Fibroblast of pulmonary artery (primary cell): ENCODE measurements at regions not wholly inside any gene's neighbourhood (a gene's known extent, or its start where the extent isn't known, plus 50 kb on each side); places are given as distances from the start of the nearest gene placed in this dataset.

Experiments
- DNase-seq: peaks from one replicate; pipeline ENCODE4 v3.0.0-alpha.2; 2010; ENCODE audit warnings: low read depth
- H3K4me3 ChIP-seq: replicated peaks from 2 replicates; pipeline ENCODE4 v1.5.1; 2011; ENCODE audit warnings: low read depth, mild to moderate bottlenecking, control low read depth, low read length, moderate library complexity
- TF ChIP-seq, protein P1 (sequence below): IDR thresholded peaks from 2 replicates; pipeline ENCODE4 v1.5.1; 2011; ENCODE audit warnings: mild to moderate bottlenecking, control low read depth, low read length, inconsistent platforms; ENCODE audit errors: missing control alignments

DNA sequence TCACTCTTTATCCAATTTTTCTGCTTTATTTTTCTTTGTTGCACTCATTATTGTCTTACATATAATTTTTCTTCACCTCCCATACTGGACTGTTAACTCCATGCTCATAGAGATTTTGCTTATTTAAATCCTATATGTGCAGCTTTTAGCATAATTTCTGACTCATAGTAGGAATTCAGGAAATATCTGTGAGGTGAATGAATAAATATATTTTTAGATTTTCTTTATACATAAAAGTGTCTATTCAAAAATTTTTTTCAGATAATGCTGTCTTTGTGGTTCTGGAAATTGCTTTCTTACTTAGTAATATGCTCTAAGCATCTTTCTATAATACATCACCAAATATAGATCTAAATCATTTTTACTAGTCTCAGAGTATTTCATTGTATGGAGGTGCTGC lies 191.8 kb upstream of the SUCLG2 start:
- DNase-seq: no peak

DNA sequence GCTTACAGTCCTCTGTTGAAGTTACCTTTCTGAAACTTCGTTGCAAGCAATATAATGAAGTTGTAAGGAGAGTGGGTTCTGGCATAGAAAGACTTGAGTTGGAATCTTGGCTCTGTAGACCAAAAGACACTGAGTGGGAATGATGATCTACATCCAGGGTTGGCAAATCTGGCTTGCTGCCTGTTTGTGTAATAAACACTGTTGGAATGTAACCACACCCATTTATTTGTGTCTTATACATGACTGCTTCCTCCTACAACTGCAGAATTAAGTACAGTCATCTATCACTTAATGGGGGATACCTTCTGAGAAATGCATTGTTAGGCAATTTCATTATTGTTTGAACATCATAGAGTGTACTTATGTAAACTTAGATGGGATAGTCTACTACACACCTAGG lies 178.4 kb upstream of the SUCLG2 start:
- TF ChIP-seq, protein P1, sequence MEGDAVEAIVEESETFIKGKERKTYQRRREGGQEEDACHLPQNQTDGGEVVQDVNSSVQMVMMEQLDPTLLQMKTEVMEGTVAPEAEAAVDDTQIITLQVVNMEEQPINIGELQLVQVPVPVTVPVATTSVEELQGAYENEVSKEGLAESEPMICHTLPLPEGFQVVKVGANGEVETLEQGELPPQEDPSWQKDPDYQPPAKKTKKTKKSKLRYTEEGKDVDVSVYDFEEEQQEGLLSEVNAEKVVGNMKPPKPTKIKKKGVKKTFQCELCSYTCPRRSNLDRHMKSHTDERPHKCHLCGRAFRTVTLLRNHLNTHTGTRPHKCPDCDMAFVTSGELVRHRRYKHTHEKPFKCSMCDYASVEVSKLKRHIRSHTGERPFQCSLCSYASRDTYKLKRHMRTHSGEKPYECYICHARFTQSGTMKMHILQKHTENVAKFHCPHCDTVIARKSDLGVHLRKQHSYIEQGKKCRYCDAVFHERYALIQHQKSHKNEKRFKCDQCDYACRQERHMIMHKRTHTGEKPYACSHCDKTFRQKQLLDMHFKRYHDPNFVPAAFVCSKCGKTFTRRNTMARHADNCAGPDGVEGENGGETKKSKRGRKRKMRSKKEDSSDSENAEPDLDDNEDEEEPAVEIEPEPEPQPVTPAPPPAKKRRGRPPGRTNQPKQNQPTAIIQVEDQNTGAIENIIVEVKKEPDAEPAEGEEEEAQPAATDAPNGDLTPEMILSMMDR: no peak
- DNase-seq: no peak

More for the DNA sequence above, 191.8 kb upstream of the SUCLG2 start:
- no peak overlapping the region for H3K4me3 ChIP-seq
- TF ChIP-seq, protein P1: no peak

GRCh38 chr3:67831262-67831661 lies 176.8 kb upstream of the SUCLG2 start:
- TF ChIP-seq, protein P1: no peak
- no peak for DNase-seq
- no peak overlapping the region for H3K4me3 ChIP-seq

More for the DNA sequence above, 178.4 kb upstream of the SUCLG2 start:
- no peak overlapping the region for H3K4me3 ChIP-seq

- TF ChIP-seq, protein P1: no peak
- H3K4me3 ChIP-seq: no peak overlapping the region
- no peak for DNase-seq
Observed at GRCh38 chr3:67828486-67829010, 174.1 kb upstream of the SUCLG2 start.

- DNase-seq: no peak
- TF ChIP-seq, protein P1: no peak
- no peak overlapping the region for H3K4me3 ChIP-seq
Observed at GRCh38 chr3:67821135-67821534, 166.7 kb upstream of the SUCLG2 start.

DNA sequence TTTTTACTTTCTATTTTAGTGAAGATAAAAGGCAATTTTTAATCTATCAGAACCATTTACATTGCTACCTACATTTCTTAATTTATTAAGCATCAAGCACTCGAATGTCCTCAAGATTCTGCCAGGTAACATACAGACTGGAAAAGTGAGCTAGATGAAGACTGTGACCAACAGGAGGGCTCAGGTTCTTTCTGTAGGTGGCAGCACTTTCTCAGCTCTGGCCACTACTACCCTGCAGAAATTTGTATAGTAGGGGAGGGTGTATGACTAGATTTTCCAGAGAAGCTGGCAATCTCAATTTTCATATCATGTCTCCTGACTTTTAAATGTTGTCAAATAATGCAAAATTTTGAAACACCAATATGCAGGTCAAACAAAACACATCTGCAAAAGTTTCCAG lies 165.0 kb upstream of the SUCLG2 start:
- TF ChIP-seq, protein P1: no peak
- DNase-seq: no peak

GRCh38 chr3:67809370-67809935 lies 155.0 kb upstream of the SUCLG2 start:
- no peak for DNase-seq
- no peak overlapping the region for H3K4me3 ChIP-seq
- TF ChIP-seq, protein P1: no peak

More for the DNA sequence above, 165.0 kb upstream of the SUCLG2 start:
- no peak overlapping the region for H3K4me3 ChIP-seq
